Epithelial cell of proximal tubule (primary cell): ENCODE measurements at regions not wholly inside any gene's neighbourhood (a gene's known extent, or its start where the extent isn't known, plus 50 kb on each side); places are given as distances from the start of the nearest gene placed in this dataset.

Experiments used
- DNase-seq: peaks from one replicate; pipeline ENCODE4 v3.0.0-alpha.2; 2011; ENCODE audit warnings: low read depth
- H3K4me3 ChIP-seq: 2 replicates; pipeline ENCODE4 v1.5.1; 2011; ENCODE audit warnings: low read depth, mild to moderate bottlenecking, low read length
- CTCF ChIP-seq: conservative IDR thresholded peaks from 2 replicates; pipeline ENCODE4 v1.5.1; 2012; ENCODE audit warnings: low read depth, mild to moderate bottlenecking, low read length

- no peak for DNase-seq
- H3K4me3 ChIP-seq = no peak overlapping the region
- TF ChIP-seq CTCF = no peak
These were observed 86.5 kb upstream of the FSTL4 start for GRCh38 chr5:133698646-133699526.

GRCh38 chr5:133698259-133698554 lies 85.9 kb upstream of the FSTL4 start:
- TF ChIP-seq CTCF = no peak
- no peak overlapping the region for H3K4me3 ChIP-seq
- no peak for DNase-seq

- no peak for DNase-seq
- no peak for TF ChIP-seq CTCF
- no peak overlapping the region for H3K4me3 ChIP-seq
These were observed 85.4 kb upstream of the FSTL4 start for GRCh38 chr5:133697536-133698258.

- no peak for TF ChIP-seq CTCF
- DNase-seq = no peak
- H3K4me3 ChIP-seq = no peak overlapping the region
These were observed 84.6 kb upstream of the FSTL4 start for GRCh38 chr5:133696782-133697507.

- no peak overlapping the region for H3K4me3 ChIP-seq
- no peak for DNase-seq
- TF ChIP-seq CTCF = no peak
These were observed 83.8 kb upstream of the FSTL4 start for GRCh38 chr5:133696006-133696584.

GRCh38 chr5:133694181-133694831 lies 82.0 kb upstream of the FSTL4 start:
- TF ChIP-seq CTCF = no peak

More at GRCh38 chr5:133694181-133694831, 82.0 kb upstream of the FSTL4 start:
- no peak overlapping the region for H3K4me3 ChIP-seq
- no peak for DNase-seq
